Right lobe of liver (tissue), 6 donors: ENCODE measurements at regions not wholly inside any gene's neighbourhood (a gene's known extent, or its start where the extent isn't known, plus 50 kb on each side); places are given as distances from the start of the nearest gene placed in this dataset.

Source experiments
- ATAC-seq, 4 donors: fragments of 200-7000 bp; cut with Tn5 transposase; one replicate each; pipeline ENCODE4 v1.9.1; 2020; ENCODE audit warnings: mild to moderate bottlenecking in 4 of 4, moderate library complexity in 4 of 4
- DNase-seq, 3 donors: peaks; one replicate each; pipeline ENCODE4 v3.0.0-alpha.2; 2020
- H3K27ac ChIP-seq, 3 donors: fragments of 200-600 bp; one replicate each; pipeline ENCODE4 v1.8.0; 2022
- H3K27me3 ChIP-seq, 2 donors: fragments of 200-600 bp; one replicate each; pipeline ENCODE4 v1.8.0; 2022
- H3K36me3 ChIP-seq, 4 donors: fragments of 200-600 bp; sonication (generic) in 1 of 4; one replicate each; pipeline versions ENCODE4 v1.5.1 to v1.8.0; 2017 to 2022; ENCODE audit warnings: control low read depth in 1 of 4
- H3K4me1 ChIP-seq, 4 donors: fragments of 200-600 bp; sonication (generic) in 1 of 4; one replicate each; pipeline versions ENCODE4 v1.5.1 to v1.8.0; 2017 to 2022; ENCODE audit warnings: control low read depth in 1 of 4
- H3K4me3 ChIP-seq, 3 donors: fragments of 200-600 bp; one replicate each; pipeline ENCODE4 v1.8.0; 2022
- H3K9me3 ChIP-seq, 4 donors: fragments of 200-600 bp; sonication (generic) in 1 of 4; one replicate each; pipeline versions ENCODE4 v1.5.1 to v1.8.0; 2017 to 2022; ENCODE audit warnings: control low read depth in 1 of 4
- POLR2A ChIP-seq: fragments of 450-650 bp; IDR thresholded peaks from one replicate; pipeline ENCODE4 v1.6.1; 2017; ENCODE audit warnings: antibody characterized with exemption, mild to moderate bottlenecking
- WGBS: methylation state at CpG from one replicate; pipeline ENCODE4 v1.1.6; 2018; ENCODE audit warnings: low coverage, low lambda C conversion rate; ENCODE audit not compliant: insufficient coverage; ENCODE audit errors: missing lambda C conversion rate; 5-methylcytosine and 5-hydroxymethylcytosine counted together
- intact Hi-C, 2 donors: fragments of 100-400 bp; cut with DNase I; formaldehyde crosslinking; loops; one replicate each; pipeline versions ENCODE4 v1.11.2 to v1.14.1; 2022
- TF ChIP-seq, protein P1 (sequence below), 4 donors: fragments of 200-600 bp in 3 of 4; fragments of 450-650 bp in 1 of 4; IDR thresholded peaks; one replicate each; pipeline versions ENCODE4 v1.5.1 to v1.8.0; 2016 to 2022; ENCODE audit warnings: antibody characterized with exemption in 4 of 4, mild to moderate bottlenecking in 2 of 4
- donor health status: DM: no; HTN: yes; CAD: no.
- donor health status: DM: no; HTN: no; CAD: no.
- donor health status: DM: no; HTN: no; CAD: no.
- donor health status: DM: no; HTN: yes; CAD: no.
- donor health status: DM: no; HTN: yes; CAD: no.

DNA sequence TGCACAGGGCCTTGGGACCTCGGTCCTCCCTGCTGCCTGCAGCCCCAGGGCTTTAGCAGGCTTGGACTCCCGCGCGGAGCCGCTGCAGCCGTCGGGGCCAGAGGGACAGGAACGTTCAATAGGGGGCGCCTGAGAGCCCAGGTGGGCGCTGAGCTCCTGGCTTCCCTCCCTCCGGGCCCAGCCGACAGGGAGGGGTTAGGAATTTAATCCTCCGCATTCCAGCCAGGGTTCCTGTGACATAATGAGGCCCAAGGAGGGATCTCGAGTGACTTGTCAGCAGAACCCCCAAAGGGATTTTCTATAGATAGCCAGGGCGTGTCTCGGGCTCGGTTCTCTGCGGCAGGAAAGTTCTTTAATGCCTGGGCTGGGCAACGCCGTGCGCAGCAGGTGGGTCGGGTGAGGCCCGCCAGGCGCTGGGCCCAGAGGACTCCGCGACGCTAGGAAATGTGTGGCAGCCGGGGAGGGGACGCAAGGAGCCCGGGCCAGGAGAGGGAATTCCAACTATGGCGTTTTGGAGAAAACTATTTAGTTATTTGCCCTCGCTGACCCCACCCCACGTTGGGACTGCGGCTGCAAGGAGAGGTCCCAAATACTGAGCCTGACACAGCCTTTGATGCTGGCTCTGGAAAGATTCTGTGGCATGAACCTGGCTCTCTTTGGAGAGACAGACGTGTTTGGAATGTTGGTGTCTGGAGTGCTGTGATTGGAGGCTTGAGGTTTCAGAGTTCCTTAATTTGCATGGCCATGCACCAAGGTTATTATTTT lies 285.2 kb upstream of the GATB start:
- Histone ChIP-seq H3K9me3 (no peaks in the 10 kb centered on the region), H3K4me3 (no peak overlapping the region), H3K27ac (no peak overlapping the region), H3K27me3 (peaks cover 0 to 16% of the 10 kb centered on the region in 2 donors), H3K36me3 (no peaks in the 10 kb centered on the region), H3K4me1 (peaks cover 0 to 5% (median 0%) of the 10 kb centered on the region in 4 donors)
- no peak for DNase-seq
- no peak for TF ChIP-seq POLR2A
- TF ChIP-seq, protein P1, sequence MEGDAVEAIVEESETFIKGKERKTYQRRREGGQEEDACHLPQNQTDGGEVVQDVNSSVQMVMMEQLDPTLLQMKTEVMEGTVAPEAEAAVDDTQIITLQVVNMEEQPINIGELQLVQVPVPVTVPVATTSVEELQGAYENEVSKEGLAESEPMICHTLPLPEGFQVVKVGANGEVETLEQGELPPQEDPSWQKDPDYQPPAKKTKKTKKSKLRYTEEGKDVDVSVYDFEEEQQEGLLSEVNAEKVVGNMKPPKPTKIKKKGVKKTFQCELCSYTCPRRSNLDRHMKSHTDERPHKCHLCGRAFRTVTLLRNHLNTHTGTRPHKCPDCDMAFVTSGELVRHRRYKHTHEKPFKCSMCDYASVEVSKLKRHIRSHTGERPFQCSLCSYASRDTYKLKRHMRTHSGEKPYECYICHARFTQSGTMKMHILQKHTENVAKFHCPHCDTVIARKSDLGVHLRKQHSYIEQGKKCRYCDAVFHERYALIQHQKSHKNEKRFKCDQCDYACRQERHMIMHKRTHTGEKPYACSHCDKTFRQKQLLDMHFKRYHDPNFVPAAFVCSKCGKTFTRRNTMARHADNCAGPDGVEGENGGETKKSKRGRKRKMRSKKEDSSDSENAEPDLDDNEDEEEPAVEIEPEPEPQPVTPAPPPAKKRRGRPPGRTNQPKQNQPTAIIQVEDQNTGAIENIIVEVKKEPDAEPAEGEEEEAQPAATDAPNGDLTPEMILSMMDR (IDR thresholded peaks at IDR 0.05) = peak in 3 of 4 donors; percentile 26 to 57 (median 26)
- peak; percentile 43 to 78 (median 62) for ATAC-seq
- 11% methylated on average over 16 of the region's 35 CpGs for WGBS
- intact Hi-C loops = no loop called here

DNA sequence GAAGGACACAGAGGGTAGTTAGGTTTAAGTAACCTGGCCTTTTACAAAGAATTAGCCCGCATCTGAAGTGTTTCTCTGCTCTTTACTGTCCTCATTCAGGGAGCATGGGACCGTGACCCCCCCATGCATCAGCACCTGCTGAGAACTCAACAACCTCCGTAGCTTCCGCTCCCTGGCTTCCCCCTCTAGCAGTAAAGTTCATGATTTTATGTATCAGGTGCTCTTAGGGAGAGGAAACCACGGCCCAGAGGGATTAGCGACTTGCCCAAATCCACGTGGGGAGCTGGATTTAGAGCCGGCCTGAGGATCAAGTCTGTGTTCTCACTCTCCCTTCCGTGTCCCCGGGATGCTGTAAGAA lies 284.6 kb upstream of the GATB start:
- H3K27me3 ChIP-seq = peaks cover 0 to 16% of the 10 kb centered on the region in 2 donors
- H3K9me3 ChIP-seq = no peaks in the 10 kb centered on the region
- no peak for DNase-seq
- no peak for TF ChIP-seq POLR2A
- TF ChIP-seq, protein P1 (IDR thresholded peaks at IDR 0.05) = no peak
- H3K36me3 ChIP-seq = no peaks in the 10 kb centered on the region
- H3K4me1 ChIP-seq = peaks cover 0 to 5% (median 0%) of the 10 kb centered on the region in 4 donors
- no peak overlapping the region for H3K4me3 ChIP-seq
- no peak for ATAC-seq
- intact Hi-C loops = no loop called here
- WGBS = 21% methylated on average over 6 of the region's 10 CpGs
- no peak overlapping the region for H3K27ac ChIP-seq

DNA sequence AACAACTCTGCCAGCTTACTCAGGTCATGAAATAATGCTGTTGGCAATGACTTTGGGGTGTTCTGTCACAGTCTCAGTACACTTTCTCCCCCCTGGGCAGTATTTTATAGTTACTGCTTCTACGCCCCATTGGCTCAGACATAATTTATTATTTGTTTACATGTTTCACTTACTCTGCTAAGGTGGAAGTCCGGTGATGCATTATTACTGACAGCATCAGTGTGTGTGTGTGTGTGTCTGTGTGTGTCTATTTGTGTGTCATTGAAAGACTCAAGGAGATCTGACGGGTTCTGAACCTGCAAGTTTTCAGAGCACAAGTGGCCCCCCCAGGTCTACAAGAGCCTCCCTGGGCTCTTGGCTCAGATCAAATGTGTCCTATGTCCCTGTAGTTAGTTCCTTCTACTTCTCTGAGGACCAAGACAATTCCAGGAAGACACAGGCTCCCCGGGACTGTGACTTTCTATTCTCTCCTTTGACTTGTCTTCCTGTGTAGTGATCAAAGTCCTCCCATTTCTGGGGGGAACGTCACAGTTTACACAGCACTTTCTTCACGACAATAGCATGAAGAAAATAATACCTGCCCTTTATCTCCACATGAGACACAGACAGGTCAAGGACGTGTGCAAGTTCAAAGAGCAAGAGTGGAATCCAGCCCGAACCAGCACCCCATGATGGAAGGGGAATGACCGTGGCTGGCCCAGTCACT lies 283.7 kb upstream of the GATB start:
- TF ChIP-seq, protein P1 (IDR thresholded peaks at IDR 0.05) = no peak
- TF ChIP-seq POLR2A = no peak
- H3K9me3 ChIP-seq = no peaks in the 10 kb centered on the region
- peaks cover 0 to 5% (median 0%) of the 10 kb centered on the region in 4 donors for H3K4me1 ChIP-seq
- ATAC-seq (no peak), DNase-seq (no peak)
- H3K36me3 ChIP-seq = no peaks in the 10 kb centered on the region
- no peak overlapping the region for H3K4me3 ChIP-seq
- intact Hi-C loops = no loop called here
- peaks cover 0 to 16% of the 10 kb centered on the region in 2 donors for H3K27me3 ChIP-seq
- H3K27ac ChIP-seq = no peak overlapping the region
- WGBS = 60% methylated on average over 8 of the region's 9 CpGs

DNA sequence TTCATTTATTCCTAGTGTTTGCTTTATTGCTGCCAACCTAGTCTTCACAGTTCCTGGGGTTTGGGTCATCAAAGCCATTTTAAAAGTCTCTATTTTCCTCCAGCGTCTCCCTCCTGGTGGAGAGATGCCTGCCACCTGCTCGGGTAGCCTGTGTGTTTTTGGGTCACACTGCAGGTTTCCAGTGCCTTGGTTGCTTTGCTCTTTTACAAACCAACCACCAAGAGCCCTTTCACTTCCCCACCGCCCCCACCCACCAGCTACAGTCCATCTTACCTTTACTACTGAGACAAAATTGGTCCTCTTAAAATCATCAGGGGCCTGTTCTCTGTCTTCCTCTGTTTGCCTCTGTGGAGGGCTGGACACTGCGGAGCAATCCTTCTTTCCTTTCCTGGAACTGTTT lies 280.5 kb upstream of the GATB start:
- intact Hi-C loops = no loop called here
- Histone ChIP-seq H3K4me1 (peaks cover 0 to 5% (median 0%) of the 10 kb centered on the region in 4 donors), H3K27me3 (peaks cover 0 to 16% of the 10 kb centered on the region in 2 donors), H3K27ac (no peak overlapping the region), H3K36me3 (no peaks in the 10 kb centered on the region), H3K4me3 (no peak overlapping the region), H3K9me3 (no peaks in the 10 kb centered on the region)
- TF ChIP-seq, protein P1 (IDR thresholded peaks at IDR 0.05) = no peak
- TF ChIP-seq POLR2A = no peak
- no peak for DNase-seq
- 55% methylated on average over 4 of the region's 4 CpGs for WGBS
- no peak for ATAC-seq
